ENCODE measurements at regions not wholly inside any gene's neighbourhood (a gene's known extent, or its start where the extent isn't known, plus 50 kb on each side); places are given as distances from the start of the nearest gene placed in this dataset.

GRCh38 chr15:87736891-87737389, 519.6 kb downstream of the NTRK3 start:
- DNase-seq, result no peak
- WGBS, 5 donors, result 44 to 60% (median 52%) methylated on average over 4 of the region's 4 CpGs
- no peak for TF ChIP-seq CTCF (IDR thresholded peaks at IDR 0.05 in 8 of 11, conservative IDR thresholded peaks at IDR 0.05 in 3 of 11)
- TF ChIP-seq POLR2A (IDR thresholded peaks at IDR 0.05), result no peak
- TF ChIP-seq POLR2AphosphoS5 (IDR thresholded peaks at IDR 0.05), result no peak
- no peaks in the 10 kb centered on the region for H3K27me3 ChIP-seq (replicated peaks in 1 of 7)
- H3K4me3 ChIP-seq, result no peak overlapping the region
- peaks cover 0 to 6% (median 0%) of the 10 kb centered on the region in 6 donors for H3K4me1 ChIP-seq
- intact Hi-C loops (cut with DNase I; ENCODE audit: low total_unique reads), result no loop called here
- H3K36me3 ChIP-seq, result no peaks in the 10 kb centered on the region
- no peak overlapping the region for H3K27ac ChIP-seq
- no peaks in the 10 kb centered on the region for H3K9me3 ChIP-seq

- WGBS, 5 donors, result 66 to 94% (median 77%) methylated on average over 3 of the region's 3 CpGs
- Histone ChIP-seq H3K27me3 (replicated peaks in 1 of 7) (no peaks in the 10 kb centered on the region), H3K4me1 (peaks cover 0 to 6% (median 0%) of the 10 kb centered on the region in 6 donors), H3K27ac (no peak overlapping the region), H3K4me3 (no peak overlapping the region), H3K36me3 (no peaks in the 10 kb centered on the region), H3K9me3 (no peaks in the 10 kb centered on the region)
- intact Hi-C loops (cut with DNase I; ENCODE audit: low total_unique reads), result no loop called here
- DNase-seq, result no peak
- TF ChIP-seq POLR2AphosphoS5 (IDR thresholded peaks at IDR 0.05) (no peak), POLR2A (IDR thresholded peaks at IDR 0.05) (no peak), CTCF (IDR thresholded peaks at IDR 0.05 in 8 of 11, conservative IDR thresholded peaks at IDR 0.05 in 3 of 11) (no peak)
Observed at GRCh38 chr15:87736401-87736800, 520.1 kb downstream of the NTRK3 start.

GRCh38 chr15:87735522-87735921, 521.0 kb downstream of the NTRK3 start:
- Histone ChIP-seq H3K4me3 (no peak overlapping the region), H3K4me1 (peaks cover 0 to 6% (median 0%) of the 10 kb centered on the region in 6 donors)
- 75 to 86% (median 84%) methylated on average over 8 of the region's 8 CpGs for WGBS, 5 donors

More at GRCh38 chr15:87735522-87735921, 521.0 kb downstream of the NTRK3 start:
- peak; percentile 59 for DNase-seq
- Histone ChIP-seq H3K27ac (no peak overlapping the region), H3K36me3 (no peaks in the 10 kb centered on the region), H3K27me3 (replicated peaks in 1 of 7) (no peaks in the 10 kb centered on the region), H3K9me3 (no peaks in the 10 kb centered on the region)
- TF ChIP-seq POLR2AphosphoS5 (IDR thresholded peaks at IDR 0.05), result no peak
- no peak for TF ChIP-seq CTCF (IDR thresholded peaks at IDR 0.05 in 8 of 11, conservative IDR thresholded peaks at IDR 0.05 in 3 of 11)
- no peak for TF ChIP-seq POLR2A (IDR thresholded peaks at IDR 0.05)
- intact Hi-C loops (cut with DNase I; ENCODE audit: low total_unique reads), result no loop called here
